ENCODE measurements at regions not wholly inside any gene's neighbourhood (a gene's known extent, or its start where the extent isn't known, plus 50 kb on each side); places are given as distances from the start of the nearest gene placed in this dataset.

GRCh38 chr2:59967691-59968090, 585.8 kb downstream of the BCL11A start:
- no peak overlapping the region for H2AFZ ChIP-seq (ENCODE audit: control insufficient read depth, low read depth, low read length)
- no peak overlapping the region for H3K4me3 ChIP-seq
- H3K9ac ChIP-seq (ENCODE audit: control insufficient read depth, insufficient read depth, low read length), result no peak overlapping the region
- H3K4me1 ChIP-seq (ENCODE audit: control insufficient read depth, insufficient read depth, low read length), result no peaks in the 10 kb centered on the region
- no peaks in the 10 kb centered on the region for H3K79me2 ChIP-seq (ENCODE audit: control insufficient read depth, insufficient read depth, low read length)
- intact Hi-C loops (cut with micrococcal nuclease; ENCODE audit: unreplicated experiment), result no loop called here
- H4K20me1 ChIP-seq (ENCODE audit: control insufficient read depth, insufficient read depth), result no peaks in the 10 kb centered on the region
- WGBS (ENCODE audit: insufficient coverage, insufficient replicate concordance, low lambda C conversion rate, missing lambda C conversion rate), result 73% methylated on average over 3 of the region's 3 CpGs
- BruUV-seq (replicated peaks), result no TSS peak
- H3K4me2 ChIP-seq (ENCODE audit: control insufficient read depth, insufficient read depth), result no peak overlapping the region
- DNase-seq (ENCODE audit: low read depth, low spot score) (no peak), ATAC-seq (no peak), FAIRE-seq (no peak)
- no peaks in the 10 kb centered on the region; a peak in 1 of 4 replicates for H3K27me3 ChIP-seq (replicated peaks in 1 of 2; ENCODE audit: control insufficient read depth in 2 of 2, insufficient read depth in 2 of 2, low read length in 1 of 2)
- ChIA-PET CTCF (no interaction called here), POLR2A (no interaction called here), RAD21 (ENCODE audit: unreplicated experiment) (no interaction called here), SMC1A (ENCODE audit: uncharacterized antibody, unreplicated experiment) (no interaction called here)
- TF ChIP-seq CTCF (IDR thresholded peaks at IDR 0.05 in 2 of 3, conservative IDR thresholded peaks at IDR 0.05 in 1 of 3; ENCODE audit: control insufficient read depth in 2 of 3, extremely low read depth in 1 of 3, insufficient read depth in 1 of 3, low read depth in 3 of 3, low read length in 3 of 3), result no peak
- no peak for TF ChIP-seq ZNF274 (IDR thresholded peaks at IDR 0.05; ENCODE audit: insufficient read depth, insufficient read length)
- TF ChIP-seq HCFC1 (IDR thresholded peaks at IDR 0.05; ENCODE audit: low read length), result no peak
- no peak for TF ChIP-seq MTA3 (IDR thresholded peaks at IDR 0.05; ENCODE audit: borderline replicate concordance, low read length)
- TF ChIP-seq POLR2A (IDR thresholded peaks at IDR 0.05; ENCODE audit: low read depth, low read length), result no peak
- TF ChIP-seq DPF2 (IDR thresholded peaks at IDR 0.05), result no peak
- TF ChIP-seq FOXM1 (IDR thresholded peaks at IDR 0.05; ENCODE audit: low read depth, low read length), result no peak
- no peak for TF ChIP-seq GABPA (IDR thresholded peaks at IDR 0.05; ENCODE audit: low read depth)
- no peak for TF ChIP-seq CREB1 (IDR thresholded peaks at IDR 0.05; ENCODE audit: low read depth)
- no peak for TF ChIP-seq NR2C2 (IDR thresholded peaks at IDR 0.05; ENCODE audit: borderline replicate concordance, control insufficient read depth, insufficient read length, low read depth)
- no peak for TF ChIP-seq SIN3A (IDR thresholded peaks at IDR 0.05; ENCODE audit: low read depth, low read length)
- TF ChIP-seq IRF4 (IDR thresholded peaks at IDR 0.05; ENCODE audit: low read depth, low read length), result no peak
- TF ChIP-seq ZNF687 (IDR thresholded peaks at IDR 0.05), result no peak
- H3K36me3 ChIP-seq (ENCODE audit: control insufficient read depth in 2 of 2, insufficient read depth in 2 of 2, low read length in 1 of 2), result no peaks in the 10 kb centered on the region
- H3K9me3 ChIP-seq (replicated peaks; ENCODE audit: control insufficient read depth, insufficient read depth, low read length), result no peaks in the 10 kb centered on the region
- in situ Hi-C loops (cut with MboI), result no loop called here
- H3K27ac ChIP-seq (ENCODE audit: control insufficient read depth, insufficient read depth), result no peak overlapping the region

Measured in GM12878 (cell line).